Mucosa of descending colon (tissue), 3 donors: ENCODE measurements at regions not wholly inside any gene's neighbourhood (a gene's known extent, or its start where the extent isn't known, plus 50 kb on each side); places are given as distances from the start of the nearest gene placed in this dataset.

Experiments used
- ATAC-seq: fragments of 200-7000 bp; cut with Tn5 transposase; one replicate; pipeline ENCODE4 v1.9.1; 2020; ENCODE audit warnings: mild to moderate bottlenecking, moderate library complexity
- DNase-seq, 3 donors: peaks; one replicate each; pipeline ENCODE4 v3.0.0-alpha.2; 2020
- H3K36me3 ChIP-seq: fragments of 200-600 bp; one replicate; pipeline ENCODE4 v1.8.0; 2021; ENCODE audit warnings: low read depth, mild to moderate bottlenecking
- H3K4me1 ChIP-seq: fragments of 200-600 bp; one replicate; pipeline ENCODE4 v1.8.0; 2021; ENCODE audit warnings: low read depth, mild to moderate bottlenecking
- H3K4me3 ChIP-seq: fragments of 200-600 bp; one replicate; pipeline ENCODE4 v1.8.0; 2021; ENCODE audit warnings: mild to moderate bottlenecking
- H3K9me3 ChIP-seq: fragments of 200-600 bp; one replicate; pipeline ENCODE4 v1.8.0; 2021; ENCODE audit warnings: mild to moderate bottlenecking
- CTCF ChIP-seq: fragments of 200-600 bp; IDR thresholded peaks from one replicate; pipeline ENCODE4 v1.8.0; 2022; ENCODE audit warnings: antibody characterized with exemption, mild to moderate bottlenecking
- intact Hi-C, 2 donors: fragments of 100-400 bp; cut with DNase I in 1 of 2; cut with micrococcal nuclease in 1 of 2; formaldehyde crosslinking; loops; one replicate each; pipeline versions ENCODE4 v1.11.0 to v1.11.1; 2022; cut with DNase I, micrococcal nuclease
- donor health status: DM: no; HTN: no; CAD: no; lungs with moderate emphysema.
- donor health status: DM: no; HTN: no; CAD: no.
- donor health status: DM: no; HTN: yes; CAD: no.

GRCh38 chr16:82454152-82454551 is 172.6 kb upstream of the CDH13 start:
- no peak for ATAC-seq
- no peak for TF ChIP-seq CTCF
- intact Hi-C loops: no loop called here

DNA sequence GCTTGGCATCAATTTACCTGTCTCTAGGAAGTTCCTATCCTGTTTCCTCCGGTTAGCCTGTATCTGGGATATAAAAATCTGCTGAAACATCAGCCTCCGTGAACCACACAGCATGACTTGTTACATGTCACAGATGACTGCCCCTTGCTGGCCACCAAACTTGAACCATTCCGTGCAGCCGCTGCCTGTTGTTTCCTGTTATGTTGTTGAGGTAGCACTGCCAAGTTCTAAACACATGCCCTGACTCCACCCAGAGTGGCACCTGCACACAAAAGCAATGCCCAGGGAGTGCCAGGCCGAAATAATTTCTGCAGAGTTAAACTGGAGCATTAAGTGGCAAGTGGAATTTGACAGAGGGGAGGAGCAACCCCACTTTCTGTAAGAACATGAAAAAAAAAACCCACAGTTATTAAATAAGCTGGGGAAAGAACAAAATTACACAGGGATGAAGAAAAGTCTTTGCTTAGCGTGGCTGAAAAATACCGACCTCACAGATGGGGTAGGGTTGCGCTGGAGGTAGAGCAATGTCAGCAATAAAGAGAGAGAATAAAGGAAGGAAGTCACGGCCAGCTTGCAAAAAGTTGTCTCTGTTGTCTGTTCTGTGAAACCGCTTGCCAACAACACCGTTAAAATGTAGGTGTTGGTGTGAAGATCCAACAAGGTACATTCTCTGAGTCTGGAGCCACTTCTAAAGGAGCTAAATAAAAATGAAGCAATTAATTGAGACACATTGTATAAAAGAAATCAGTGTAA is 174.6 kb upstream of the CDH13 start:
- ATAC-seq: no peak
- intact Hi-C loops: no loop called here
- TF ChIP-seq CTCF: no peak
- no peaks in the 10 kb centered on the region for H3K9me3 ChIP-seq
- H3K4me1 ChIP-seq: no peaks in the 10 kb centered on the region
- DNase-seq: no peak
- no peaks in the 10 kb centered on the region for H3K36me3 ChIP-seq
- no peak overlapping the region for H3K4me3 ChIP-seq

More at GRCh38 chr16:82454152-82454551, 172.6 kb upstream of the CDH13 start:
- DNase-seq: no peak
- Histone ChIP-seq H3K4me3 (no peak overlapping the region), H3K36me3 (no peaks in the 10 kb centered on the region), H3K4me1 (no peaks in the 10 kb centered on the region), H3K9me3 (no peaks in the 10 kb centered on the region)

DNA sequence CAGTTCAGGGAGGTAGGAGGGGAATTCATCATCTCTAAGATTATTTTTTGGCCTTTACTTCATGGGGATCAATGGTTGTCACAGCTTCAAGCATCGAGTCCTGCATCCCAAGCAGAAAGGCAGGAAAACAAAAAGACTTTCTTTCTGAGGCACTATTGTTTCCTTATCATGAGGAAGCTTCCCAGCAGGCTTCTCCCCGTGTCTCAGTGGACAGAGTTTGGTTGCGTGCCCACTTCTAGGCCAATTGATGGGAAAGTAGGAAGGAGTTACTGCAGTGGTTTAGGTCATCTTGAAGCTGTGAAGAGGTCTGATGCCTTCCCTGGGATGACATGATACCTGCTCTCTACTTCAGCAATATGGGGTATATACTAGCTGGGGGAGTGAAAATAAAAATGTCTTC is 175.3 kb upstream of the CDH13 start:
- H3K9me3 ChIP-seq: no peaks in the 10 kb centered on the region
- H3K4me3 ChIP-seq: no peak overlapping the region
- DNase-seq: no peak
- H3K4me1 ChIP-seq: no peaks in the 10 kb centered on the region
- no peak for TF ChIP-seq CTCF
- intact Hi-C loops: no loop called here
- no peak for ATAC-seq
- H3K36me3 ChIP-seq: no peaks in the 10 kb centered on the region

DNA sequence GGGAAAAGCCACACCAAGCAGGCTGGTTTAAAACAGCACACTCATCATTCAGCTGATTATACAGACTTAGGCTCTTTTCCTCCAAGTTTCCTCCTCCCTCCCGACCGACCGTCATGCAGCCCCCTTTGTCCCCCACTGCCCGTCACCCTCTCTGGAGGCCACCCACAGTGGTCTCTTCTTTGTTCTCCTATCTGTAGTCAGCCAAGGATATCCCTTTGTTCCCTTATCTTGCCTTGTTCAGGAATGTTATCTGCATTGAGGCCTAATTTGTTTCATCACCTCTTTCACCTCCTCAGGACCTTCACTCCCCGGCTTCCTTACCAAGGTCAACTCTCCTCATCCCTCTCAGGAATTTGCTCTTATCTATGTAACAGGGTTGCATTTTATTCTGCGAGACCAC is 186.4 kb upstream of the CDH13 start:
- H3K4me1 ChIP-seq: no peaks in the 10 kb centered on the region
- intact Hi-C loops: no loop called here
- no peaks in the 10 kb centered on the region for H3K36me3 ChIP-seq
- DNase-seq (no peak), ATAC-seq (no peak)
- no peak overlapping the region for H3K4me3 ChIP-seq
- no peaks in the 10 kb centered on the region for H3K9me3 ChIP-seq
- TF ChIP-seq CTCF: no peak

- intact Hi-C loops: no loop called here
- no peak for TF ChIP-seq CTCF
- no peak overlapping the region for H3K4me3 ChIP-seq
- no peaks in the 10 kb centered on the region for H3K9me3 ChIP-seq
- ATAC-seq (peak; percentile 22), DNase-seq (peak in 1 of 3 donors; percentile 14)
- H3K36me3 ChIP-seq: no peaks in the 10 kb centered on the region
- H3K4me1 ChIP-seq: no peaks in the 10 kb centered on the region
Observed at GRCh38 chr16:82439678-82440293, 187.0 kb upstream of the CDH13 start.
